Liver (tissue), 7 donors: ENCODE measurements at regions not wholly inside any gene's neighbourhood (a gene's known extent, or its start where the extent isn't known, plus 50 kb on each side); places are given as distances from the start of the nearest gene placed in this dataset.

Experiments
- DNase-seq: peaks from one replicate; pipeline ENCODE4 v3.0.0-alpha.2; 2017; ENCODE audit warnings: low spot score
- H3K27ac ChIP-seq, 2 donors: one replicate each; pipeline ENCODE4 v1.7.0; 2013; ENCODE audit warnings: inconsistent platforms in 2 of 2, low read length in 2 of 2, control low read depth in 1 of 2, low read depth in 1 of 2, mild to moderate bottlenecking in 1 of 2
- H3K27me3 ChIP-seq, 4 donors: one replicate each; pipeline versions ENCODE4 v1.6.1 to v1.7.0; 2013; ENCODE audit warnings: low read length in 3 of 4, inconsistent platforms in 1 of 4, mild to moderate bottlenecking in 1 of 4, moderate library complexity in 1 of 4; ENCODE audit not compliant: control insufficient read depth in 4 of 4, insufficient read depth in 4 of 4
- H3K36me3 ChIP-seq, 4 donors: one replicate each; pipeline versions ENCODE4 v1.6.1 to v1.7.0; 2013; ENCODE audit warnings: low read length in 3 of 4, mild to moderate bottlenecking in 3 of 4, low read depth in 1 of 4, moderate library complexity in 1 of 4; ENCODE audit not compliant: control insufficient read depth in 4 of 4, insufficient read depth in 3 of 4
- H3K4me1 ChIP-seq, 4 donors: one replicate each; pipeline versions ENCODE4 v1.6.1 to v1.7.0; 2013; ENCODE audit warnings: low read length in 3 of 4, mild to moderate bottlenecking in 3 of 4, moderate library complexity in 1 of 4; ENCODE audit not compliant: control insufficient read depth in 4 of 4, insufficient read depth in 4 of 4
- H3K4me3 ChIP-seq, 3 donors: one replicate each; pipeline versions ENCODE4 v1.6.1 to v1.7.0; 2013; ENCODE audit warnings: low read length in 3 of 3, control low read depth in 1 of 3, low read depth in 1 of 3, mild to moderate bottlenecking in 1 of 3
- H3K9ac ChIP-seq, 2 donors: one replicate each; pipeline ENCODE4 v1.7.0; 2013; ENCODE audit warnings: low read length in 2 of 2, mild to moderate bottlenecking in 2 of 2, moderate library complexity in 2 of 2, control low read depth in 1 of 2, low read depth in 1 of 2
- H3K9me3 ChIP-seq, 4 donors: one replicate each; pipeline versions ENCODE4 v1.6.1 to v1.7.0; 2013; ENCODE audit warnings: low read length in 3 of 4; ENCODE audit not compliant: control insufficient read depth in 4 of 4
- EGR1 ChIP-seq, 2 donors: IDR thresholded peaks; 2 replicates each; pipeline ENCODE4 v1.6.1; 2016 to 2018; ENCODE audit warnings: antibody characterized with exemption in 2 of 2, low read depth in 2 of 2
- FOXA1 ChIP-seq: IDR thresholded peaks from 2 replicates; pipeline ENCODE4 v1.6.1; 2016; ENCODE audit warnings: antibody characterized with exemption
- FOXA2 ChIP-seq: IDR thresholded peaks from 2 replicates; pipeline ENCODE4 v1.6.1; 2016; ENCODE audit warnings: antibody characterized with exemption
- GABPA ChIP-seq, 2 donors: IDR thresholded peaks in 1 of 2; conservative IDR thresholded peaks in 1 of 2; 2 replicates each; pipeline ENCODE4 v1.6.1; 2016; ENCODE audit warnings: antibody characterized with exemption in 2 of 2, mild to moderate bottlenecking in 1 of 2, moderate library complexity in 1 of 2
- HNF4A ChIP-seq, 2 donors: conservative IDR thresholded peaks; 2 replicates each; pipeline ENCODE4 v1.6.1; 2016; ENCODE audit warnings: antibody characterized with exemption in 2 of 2, mild to moderate bottlenecking in 2 of 2
- HNF4G ChIP-seq: IDR thresholded peaks from 2 replicates; pipeline ENCODE4 v1.6.1; 2016; ENCODE audit warnings: antibody characterized with exemption
- RAD21 ChIP-seq, 2 donors: IDR thresholded peaks; 2 replicates each; pipeline ENCODE4 v1.6.1; 2016; ENCODE audit warnings: antibody characterized with exemption in 2 of 2, mild to moderate bottlenecking in 2 of 2
- REST ChIP-seq: IDR thresholded peaks from 2 replicates; pipeline ENCODE4 v1.6.1; 2016; ENCODE audit warnings: antibody characterized with exemption, mild to moderate bottlenecking
- SP1 ChIP-seq: IDR thresholded peaks from 2 replicates; pipeline ENCODE4 v1.6.1; 2018; ENCODE audit warnings: antibody characterized with exemption, mild to moderate bottlenecking
- TAF1 ChIP-seq: conservative IDR thresholded peaks from 2 replicates; pipeline ENCODE4 v1.6.1; 2016; ENCODE audit warnings: antibody characterized with exemption, mild to moderate bottlenecking
- WGBS: extraction: QIAGEN DNeasy Blood & Tissue Kit; methylation state at CpG from one replicate; pipeline ENCODE4 v1.1.7; 2013; 5-methylcytosine and 5-hydroxymethylcytosine counted together
- TF ChIP-seq, protein P1 (sequence below): IDR thresholded peaks from 2 replicates; pipeline ENCODE4 v1.6.1; 2016; ENCODE audit warnings: antibody characterized with exemption
- TF ChIP-seq, protein P2 (sequence below): IDR thresholded peaks from 2 replicates; pipeline ENCODE4 v1.6.1; 2016; ENCODE audit warnings: antibody characterized with exemption
- donor health status: healthy.
- donor health status: healthy.
- donor health status: healthy.
- donor health status: healthy.

- no peak overlapping the region for H3K27ac ChIP-seq
- DNase-seq, result no peak
- H3K4me1 ChIP-seq, result no peaks in the 10 kb centered on the region
- TF ChIP-seq GABPA (IDR thresholded peaks at IDR 0.05 in 1 of 2, conservative IDR thresholded peaks at IDR 0.05 in 1 of 2) (no peak), SP1 (no peak), FOXA2 (no peak), FOXA1 (no peak)
- H3K36me3 ChIP-seq, result no peaks in the 10 kb centered on the region
- no peaks in the 10 kb centered on the region for H3K27me3 ChIP-seq
- 56% methylated on average over 2 of the region's 2 CpGs for WGBS
- no peaks in the 10 kb centered on the region for H3K9me3 ChIP-seq
- no peak overlapping the region for H3K9ac ChIP-seq
- no peak overlapping the region for H3K4me3 ChIP-seq
Observed at GRCh38 chr18:64972545-64972944, 778.3 kb upstream of the CDH7 start.

DNA sequence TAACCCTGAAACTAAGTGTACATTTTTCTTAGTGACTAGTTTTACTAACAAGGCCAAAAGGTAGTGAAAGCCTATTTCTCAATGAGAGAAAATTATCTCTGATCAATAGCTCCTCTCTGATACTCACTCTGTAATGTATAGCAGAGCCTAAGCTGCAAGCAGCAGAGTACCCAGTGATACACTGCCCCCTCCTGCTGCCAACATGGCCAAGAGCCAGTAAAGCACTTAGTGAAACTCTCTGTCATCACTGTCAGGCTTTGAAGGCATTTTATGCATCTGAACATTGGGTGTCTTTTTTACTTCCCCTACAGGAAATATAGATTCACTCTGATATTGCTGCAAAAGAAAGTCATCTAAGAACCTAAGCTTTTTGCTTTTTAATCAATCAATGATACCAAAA lies 784.1 kb upstream of the CDH7 start:
- no peaks in the 10 kb centered on the region for H3K27me3 ChIP-seq
- H3K9ac ChIP-seq, result no peak overlapping the region
- H3K9me3 ChIP-seq, result no peaks in the 10 kb centered on the region
- no peaks in the 10 kb centered on the region for H3K36me3 ChIP-seq
- DNase-seq, result no peak
- H3K4me3 ChIP-seq, result no peak overlapping the region
- H3K27ac ChIP-seq, result no peak overlapping the region
- H3K4me1 ChIP-seq, result no peaks in the 10 kb centered on the region
- TF ChIP-seq HNF4G, result no peak

GRCh38 chr18:64956465-64956864 lies 794.3 kb upstream of the CDH7 start:
- WGBS, result 88% methylated on average over 3 of the region's 3 CpGs
- H3K27ac ChIP-seq, result no peak overlapping the region
- DNase-seq, result no peak
- no peak overlapping the region for H3K9ac ChIP-seq
- no peaks in the 10 kb centered on the region for H3K36me3 ChIP-seq
- no peaks in the 10 kb centered on the region for H3K4me1 ChIP-seq
- no peak overlapping the region for H3K4me3 ChIP-seq
- H3K9me3 ChIP-seq, result no peaks in the 10 kb centered on the region
- no peaks in the 10 kb centered on the region for H3K27me3 ChIP-seq
- TF ChIP-seq, protein P1, sequence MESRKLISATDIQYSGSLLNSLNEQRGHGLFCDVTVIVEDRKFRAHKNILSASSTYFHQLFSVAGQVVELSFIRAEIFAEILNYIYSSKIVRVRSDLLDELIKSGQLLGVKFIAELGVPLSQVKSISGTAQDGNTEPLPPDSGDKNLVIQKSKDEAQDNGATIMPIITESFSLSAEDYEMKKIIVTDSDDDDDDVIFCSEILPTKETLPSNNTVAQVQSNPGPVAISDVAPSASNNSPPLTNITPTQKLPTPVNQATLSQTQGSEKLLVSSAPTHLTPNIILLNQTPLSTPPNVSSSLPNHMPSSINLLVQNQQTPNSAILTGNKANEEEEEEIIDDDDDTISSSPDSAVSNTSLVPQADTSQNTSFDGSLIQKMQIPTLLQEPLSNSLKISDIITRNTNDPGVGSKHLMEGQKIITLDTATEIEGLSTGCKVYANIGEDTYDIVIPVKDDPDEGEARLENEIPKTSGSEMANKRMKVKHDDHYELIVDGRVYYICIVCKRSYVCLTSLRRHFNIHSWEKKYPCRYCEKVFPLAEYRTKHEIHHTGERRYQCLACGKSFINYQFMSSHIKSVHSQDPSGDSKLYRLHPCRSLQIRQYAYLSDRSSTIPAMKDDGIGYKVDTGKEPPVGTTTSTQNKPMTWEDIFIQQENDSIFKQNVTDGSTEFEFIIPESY, result no peak
- TF ChIP-seq TAF1 (no peak), RAD21 (IDR thresholded peaks at IDR 0.05) (no peak), REST (no peak), HNF4A (conservative IDR thresholded peaks at IDR 0.05) (no peak), FOXA2 (no peak), HNF4G (no peak), EGR1 (IDR thresholded peaks at IDR 0.05; ENCODE audit: low read depth in 2 of 2) (no peak)
- TF ChIP-seq, protein P2, sequence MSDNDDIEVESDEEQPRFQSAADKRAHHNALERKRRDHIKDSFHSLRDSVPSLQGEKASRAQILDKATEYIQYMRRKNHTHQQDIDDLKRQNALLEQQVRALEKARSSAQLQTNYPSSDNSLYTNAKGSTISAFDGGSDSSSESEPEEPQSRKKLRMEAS, result no peak
